Karpas-422 (cell line): ENCODE measurements at regions not wholly inside any gene's neighbourhood (a gene's known extent, or its start where the extent isn't known, plus 50 kb on each side); places are given as distances from the start of the nearest gene placed in this dataset.

Source experiments
- DNase-seq: peaks from one replicate; pipeline ENCODE4 v3.0.0-alpha.2; 2015
- H2AFZ ChIP-seq: fragments of 200-600 bp; sonication (generic); 2 replicates; pipeline ENCODE4 v1.6.1; 2014; ENCODE audit warnings: antibody characterized with exemption, low read length, mixed read lengths
- H3K27ac ChIP-seq: fragments of 200-600 bp; sonication (generic); 2 replicates; pipeline ENCODE4 v1.5.1; 2014; ENCODE audit warnings: mild to moderate bottlenecking, low read length, moderate library complexity
- H3K27me3 ChIP-seq: fragments of 200-600 bp; sonication (generic); 2 replicates; pipeline ENCODE4 v1.6.1; 2014; ENCODE audit warnings: low read length, mixed read lengths
- H3K36me3 ChIP-seq: fragments of 200-600 bp; sonication (generic); 2 replicates; pipeline ENCODE4 v1.6.1; 2014; ENCODE audit warnings: low read length, mixed read lengths; ENCODE audit not compliant: insufficient read depth
- H3K4me1 ChIP-seq: fragments of 200-600 bp; sonication (generic); 2 replicates; pipeline ENCODE4 v1.6.1; 2014; ENCODE audit warnings: mild to moderate bottlenecking, low read length, mixed read lengths
- H3K4me2 ChIP-seq: fragments of 200-600 bp; sonication (generic); 2 replicates; pipeline ENCODE4 v1.6.1; 2014; ENCODE audit warnings: low read length, low read depth, mild to moderate bottlenecking; ENCODE audit not compliant: poor library complexity, severe bottlenecking
- H3K4me3 ChIP-seq: fragments of 200-600 bp; sonication (generic); 2 replicates; pipeline ENCODE4 v1.5.1; 2014; ENCODE audit warnings: mild to moderate bottlenecking, antibody characterized with exemption, low read length, mixed read lengths
- H3K79me2 ChIP-seq: fragments of 200-600 bp; sonication (generic); 2 replicates; pipeline ENCODE4 v1.6.1; 2014; ENCODE audit warnings: mild to moderate bottlenecking, low read length, mixed read lengths
- H3K9ac ChIP-seq: fragments of 200-600 bp; sonication (generic); 2 replicates; pipeline ENCODE4 v1.6.0; 2014; ENCODE audit warnings: low read length
- H3K9me2 ChIP-seq: fragments of 200-600 bp; sonication (generic), shearing (Covaris generic); replicated peaks from 2 replicates; pipeline ENCODE4 v1.6.0; 2014; ENCODE audit warnings: mild to moderate bottlenecking, low read length, moderate library complexity; ENCODE audit not compliant: insufficient read depth
- H3K9me3 ChIP-seq: fragments of 300-700, 200-600 bp; sonication (generic); 2 replicates; pipeline ENCODE4 v1.6.1; 2014; ENCODE audit warnings: low read length, mixed read lengths
- H4K20me1 ChIP-seq: fragments of 200-600 bp; sonication (generic); 2 replicates; pipeline ENCODE4 v1.6.1; 2014; ENCODE audit warnings: mild to moderate bottlenecking, antibody characterized with exemption, low read length, low read depth; ENCODE audit not compliant: insufficient read depth

DNA sequence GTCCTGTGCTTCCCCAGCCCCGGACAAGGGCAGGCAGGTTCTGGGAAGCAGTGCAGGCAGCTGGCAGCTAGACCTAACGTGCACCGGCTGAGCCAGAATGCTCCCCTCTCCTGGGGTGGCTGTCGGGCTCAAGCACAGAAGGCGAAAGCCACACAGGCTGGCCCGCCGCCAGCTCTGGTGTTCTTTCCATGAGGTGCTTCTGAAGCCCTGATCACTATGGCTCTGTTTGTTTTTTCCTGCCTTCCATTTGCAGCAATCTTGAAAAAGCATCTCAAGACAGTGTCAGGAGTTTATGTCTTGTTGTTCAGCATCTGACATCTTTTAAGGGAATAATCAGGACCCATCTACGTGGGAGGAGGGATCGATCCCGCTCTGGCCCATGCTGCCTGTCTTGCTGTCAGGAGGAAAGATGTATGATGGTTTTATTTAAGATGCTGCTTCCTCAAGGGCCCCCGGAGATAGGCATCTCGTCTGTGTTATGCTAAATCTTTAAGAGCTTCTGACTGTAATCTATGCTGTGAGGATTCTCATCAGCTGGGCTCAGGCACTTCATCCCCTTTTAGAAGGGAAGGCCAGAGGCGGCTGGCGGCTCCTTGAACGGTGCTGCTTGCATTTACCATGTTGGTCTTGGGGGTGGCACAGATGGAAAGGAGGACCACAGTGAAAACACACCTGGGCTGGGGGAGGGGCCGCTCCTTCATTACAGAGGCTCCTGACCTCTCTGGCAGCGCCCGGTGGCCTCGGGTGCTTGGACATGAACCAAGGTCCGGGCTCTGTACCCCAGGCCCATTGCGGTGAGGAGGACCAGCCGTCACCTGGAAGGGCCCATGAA is 118.5 kb upstream of the HDAC4 start:
- H3K36me3 ChIP-seq, result no peaks in the 10 kb centered on the region
- no peaks in the 10 kb centered on the region for H3K4me1 ChIP-seq
- H3K9me3 ChIP-seq, result no peaks in the 10 kb centered on the region
- no peaks in the 10 kb centered on the region for H3K27me3 ChIP-seq
- H3K27ac ChIP-seq, result no peak overlapping the region
- H3K79me2 ChIP-seq, result no peaks in the 10 kb centered on the region
- H2AFZ ChIP-seq, result no peak overlapping the region
- H3K9ac ChIP-seq, result no peak overlapping the region
- H3K9me2 ChIP-seq, result no peaks in the 10 kb centered on the region
- H4K20me1 ChIP-seq, result no peaks in the 10 kb centered on the region
- no peak overlapping the region for H3K4me3 ChIP-seq
- no peak for DNase-seq
- no peak overlapping the region for H3K4me2 ChIP-seq

DNA sequence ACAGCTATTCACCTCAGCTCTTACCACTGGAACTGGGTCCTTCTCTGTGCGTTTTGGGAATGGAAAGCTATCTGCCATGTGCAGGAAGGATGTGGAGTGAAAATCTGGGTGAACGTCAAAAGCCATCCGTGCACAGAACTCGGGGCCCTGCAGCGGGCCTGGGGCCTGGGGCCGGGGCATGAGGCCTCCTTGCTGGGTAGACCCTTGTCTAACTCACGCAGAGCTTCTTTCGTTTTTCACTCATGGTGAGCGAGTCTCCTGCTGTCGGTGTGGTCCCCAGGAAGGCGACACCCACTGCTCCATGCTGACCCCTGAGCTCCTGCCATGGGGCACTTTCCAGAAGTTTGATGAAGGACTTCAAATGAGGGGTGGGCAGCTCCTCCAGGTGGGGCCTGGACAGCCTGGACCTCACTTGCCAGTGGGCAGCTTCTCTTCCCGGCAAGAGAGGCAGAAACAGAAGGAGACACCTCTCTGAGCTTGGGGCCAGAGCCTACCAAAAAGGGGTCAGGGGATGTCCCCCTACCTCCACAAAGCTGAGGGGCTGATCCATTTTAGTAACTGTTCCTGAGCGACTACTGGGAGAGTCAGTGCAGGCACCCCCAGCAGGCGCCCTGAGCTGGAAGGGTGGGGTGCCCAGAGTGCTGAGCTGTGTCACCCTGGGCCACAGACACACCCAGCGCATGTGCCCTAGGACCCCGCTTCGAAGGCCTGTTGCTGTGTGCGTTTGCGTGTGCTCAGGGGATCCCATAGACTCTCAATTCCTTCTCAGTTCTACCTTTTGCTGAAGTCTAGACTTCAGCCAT is 117.7 kb upstream of the HDAC4 start:
- no peak for DNase-seq
- Histone ChIP-seq H3K79me2 (no peaks in the 10 kb centered on the region), H3K4me3 (no peak overlapping the region), H3K9ac (no peak overlapping the region), H4K20me1 (no peaks in the 10 kb centered on the region), H3K9me3 (no peaks in the 10 kb centered on the region), H3K4me1 (no peaks in the 10 kb centered on the region), H2AFZ (no peak overlapping the region), H3K4me2 (no peak overlapping the region), H3K27me3 (no peaks in the 10 kb centered on the region), H3K27ac (no peak overlapping the region), H3K9me2 (no peaks in the 10 kb centered on the region), H3K36me3 (no peaks in the 10 kb centered on the region)

DNA sequence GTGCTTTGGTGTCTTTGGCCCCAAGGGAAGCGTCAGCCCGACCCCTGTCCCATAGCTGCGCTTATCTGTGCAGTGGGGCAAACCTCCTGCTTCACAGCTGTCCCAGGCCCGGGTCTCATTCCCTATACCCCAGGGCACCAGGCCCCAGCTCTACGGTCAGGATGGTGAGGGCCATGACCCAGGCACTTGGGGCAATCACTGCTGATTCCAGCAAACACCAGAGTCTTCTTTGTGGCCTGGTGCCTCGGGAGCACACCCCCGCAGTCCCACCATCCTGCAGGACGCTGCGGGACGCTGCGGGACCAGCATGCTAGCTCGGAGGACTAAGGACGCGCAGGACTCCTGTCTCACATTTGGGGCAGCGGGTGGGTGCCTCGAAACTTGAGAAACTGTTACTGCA is 116.9 kb upstream of the HDAC4 start:
- no peaks in the 10 kb centered on the region for H3K4me1 ChIP-seq
- no peaks in the 10 kb centered on the region for H4K20me1 ChIP-seq
- no peak for DNase-seq
- no peak overlapping the region for H3K27ac ChIP-seq
- no peaks in the 10 kb centered on the region for H3K79me2 ChIP-seq
- H3K9me3 ChIP-seq, result no peaks in the 10 kb centered on the region
- H3K9ac ChIP-seq, result no peak overlapping the region
- H3K4me2 ChIP-seq, result no peak overlapping the region
- H3K27me3 ChIP-seq, result no peaks in the 10 kb centered on the region
- H2AFZ ChIP-seq, result no peak overlapping the region
- H3K4me3 ChIP-seq, result no peak overlapping the region
- no peaks in the 10 kb centered on the region for H3K9me2 ChIP-seq
- no peaks in the 10 kb centered on the region for H3K36me3 ChIP-seq

DNA sequence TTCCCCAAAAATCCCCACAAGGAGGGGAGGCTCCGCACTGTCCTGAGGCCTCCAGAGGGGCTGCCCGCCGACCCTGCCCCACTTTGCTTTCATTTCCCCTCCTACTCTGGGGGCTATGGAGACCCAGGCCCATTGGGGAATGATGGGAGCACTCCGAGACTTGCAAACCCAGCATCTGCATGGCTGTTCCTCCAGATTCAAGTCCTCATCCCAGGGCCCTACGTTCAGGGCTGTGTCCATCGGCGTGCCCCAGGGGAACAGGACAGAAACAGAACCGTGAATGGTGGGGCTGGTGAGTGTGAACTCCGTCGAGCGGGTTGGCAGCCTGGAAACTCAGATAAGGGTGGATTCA is 116.1 kb upstream of the HDAC4 start:
- no peaks in the 10 kb centered on the region for H3K9me2 ChIP-seq
- H3K9ac ChIP-seq, result no peak overlapping the region
- no peak overlapping the region for H3K4me3 ChIP-seq
- no peaks in the 10 kb centered on the region for H3K4me1 ChIP-seq
- no peak for DNase-seq
- no peaks in the 10 kb centered on the region for H3K79me2 ChIP-seq
- no peaks in the 10 kb centered on the region for H3K9me3 ChIP-seq
- H3K27me3 ChIP-seq, result no peaks in the 10 kb centered on the region
- H4K20me1 ChIP-seq, result no peaks in the 10 kb centered on the region
- H3K36me3 ChIP-seq, result no peaks in the 10 kb centered on the region
- H2AFZ ChIP-seq, result no peak overlapping the region
- no peak overlapping the region for H3K4me2 ChIP-seq
- H3K27ac ChIP-seq, result no peak overlapping the region

DNA sequence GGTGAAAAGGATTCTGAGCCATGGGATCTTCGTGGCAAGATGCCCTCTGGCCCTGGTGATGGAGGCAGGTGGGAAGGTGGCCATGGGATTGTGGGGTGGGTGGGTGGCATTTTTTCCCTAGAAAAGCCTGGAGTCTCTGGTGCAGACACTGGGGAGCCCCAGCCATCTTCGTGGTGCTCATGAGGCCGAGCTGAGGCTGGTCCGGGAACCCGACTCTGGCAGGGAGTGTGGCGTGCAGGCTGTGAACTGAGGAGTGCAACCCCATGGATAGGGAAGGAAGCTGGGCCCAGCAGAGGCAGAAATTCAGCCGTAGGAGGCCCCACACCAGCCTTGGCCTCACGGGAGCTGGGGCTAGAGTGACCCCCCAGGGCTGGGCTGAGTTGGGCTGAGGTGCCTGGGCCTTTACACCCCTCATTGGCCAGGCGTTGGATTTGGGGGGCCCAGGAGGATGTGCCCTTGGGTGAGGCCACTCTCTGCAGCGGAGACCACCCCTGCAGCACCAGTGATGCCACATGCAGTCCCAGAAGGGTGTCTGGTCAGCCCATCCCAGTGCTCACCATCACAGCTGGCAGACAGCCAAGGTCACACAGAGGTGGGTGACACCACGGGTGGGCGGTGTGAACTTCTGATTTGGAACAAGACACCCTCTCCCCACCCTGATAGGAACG is 115.6 kb upstream of the HDAC4 start:
- Histone ChIP-seq H3K4me2 (no peak overlapping the region), H3K9me3 (no peaks in the 10 kb centered on the region), H3K9me2 (no peaks in the 10 kb centered on the region), H4K20me1 (no peaks in the 10 kb centered on the region), H3K27ac (no peak overlapping the region), H3K79me2 (no peaks in the 10 kb centered on the region), H3K36me3 (no peaks in the 10 kb centered on the region), H2AFZ (no peak overlapping the region), H3K9ac (no peak overlapping the region), H3K4me1 (no peaks in the 10 kb centered on the region), H3K4me3 (no peak overlapping the region), H3K27me3 (no peaks in the 10 kb centered on the region)
- no peak for DNase-seq

DNA sequence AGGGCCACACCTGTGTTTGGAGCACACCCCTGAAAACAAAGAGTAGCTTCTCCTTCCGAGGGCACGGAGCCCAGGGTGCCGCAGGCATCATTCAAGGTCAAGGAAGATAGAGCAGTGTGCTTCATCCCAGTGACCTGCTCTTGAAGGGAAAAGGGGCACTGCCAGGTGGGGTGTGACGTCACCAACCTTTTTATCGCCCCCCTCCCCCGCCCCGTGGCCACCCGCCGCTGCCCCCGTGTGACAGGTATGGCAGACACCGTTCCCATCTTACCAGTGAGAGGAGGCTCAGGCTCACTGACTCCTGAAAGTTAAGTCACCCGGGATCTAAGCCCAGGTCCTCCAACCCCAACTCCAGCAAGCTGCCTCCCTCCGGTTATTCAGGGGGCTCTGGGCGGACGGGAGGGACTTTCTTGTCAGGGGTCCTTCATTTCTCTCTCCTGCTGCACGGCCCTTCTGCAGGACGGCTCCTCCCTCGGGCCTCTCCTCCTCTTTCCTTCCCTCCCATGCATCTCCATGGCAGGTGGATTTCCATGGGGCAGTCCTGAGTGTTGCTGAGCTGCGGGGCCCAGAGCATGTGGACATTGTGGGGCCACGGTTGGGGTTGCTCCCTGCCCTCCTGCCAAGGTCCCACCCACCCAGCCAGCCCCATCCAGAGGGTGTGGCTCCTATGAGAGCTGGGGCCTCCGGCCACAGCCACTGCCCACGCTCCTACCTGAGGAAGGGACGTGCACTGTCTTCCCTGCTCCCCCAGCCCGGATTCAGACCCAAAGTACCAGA is 114.1 kb upstream of the HDAC4 start:
- Histone ChIP-seq H3K9me2 (no peaks in the 10 kb centered on the region), H3K9ac (no peak overlapping the region), H2AFZ (no peak overlapping the region), H3K27ac (no peak overlapping the region), H3K9me3 (no peaks in the 10 kb centered on the region), H3K27me3 (no peaks in the 10 kb centered on the region), H3K4me3 (no peak overlapping the region), H3K4me1 (no peaks in the 10 kb centered on the region), H3K79me2 (no peaks in the 10 kb centered on the region), H3K36me3 (no peaks in the 10 kb centered on the region), H4K20me1 (no peaks in the 10 kb centered on the region), H3K4me2 (no peak overlapping the region)
- DNase-seq, result no peak

DNA sequence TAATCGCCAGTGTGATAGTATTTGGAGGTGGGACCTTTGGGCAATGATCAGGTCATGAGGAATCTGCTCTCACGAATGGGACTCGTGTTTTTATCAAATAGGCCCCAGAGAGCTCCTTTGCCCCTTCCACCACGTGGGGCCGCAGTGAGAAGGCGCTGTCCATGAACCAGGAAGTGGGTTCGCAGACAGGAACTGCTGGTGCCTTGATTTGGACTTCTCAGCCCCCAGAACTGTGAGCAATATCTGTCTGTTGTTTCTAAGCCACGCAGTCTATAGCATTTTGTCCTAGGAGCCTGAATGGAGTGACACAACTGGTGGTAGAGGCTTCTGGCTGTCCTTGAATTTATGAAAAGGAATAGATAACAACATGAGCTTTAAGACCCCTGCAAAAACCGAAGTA is 111.2 kb upstream of the HDAC4 start:
- Histone ChIP-seq H3K79me2 (no peaks in the 10 kb centered on the region), H3K9me3 (no peaks in the 10 kb centered on the region), H3K9ac (no peak overlapping the region), H3K9me2 (no peaks in the 10 kb centered on the region), H3K4me1 (no peaks in the 10 kb centered on the region), H3K27me3 (no peaks in the 10 kb centered on the region), H3K36me3 (no peaks in the 10 kb centered on the region), H4K20me1 (no peaks in the 10 kb centered on the region), H3K27ac (no peak overlapping the region), H3K4me3 (no peak overlapping the region), H3K4me2 (no peak overlapping the region), H2AFZ (no peak overlapping the region)
- no peak for DNase-seq
